CD4-positive, alpha-beta T cell (primary cell): ENCODE measurements at regions not wholly inside any gene's neighbourhood (a gene's known extent, or its start where the extent isn't known, plus 50 kb on each side); places are given as distances from the start of the nearest gene placed in this dataset.

Experiments
- ATAC-seq: fragments of 200-7000 bp; cut with Tn5 transposase; one replicate; pipeline ENCODE4 v1.10.0; 2022; ENCODE audit warnings: mild to moderate bottlenecking; ENCODE audit not compliant: poor library complexity
- CTCF ChIA-PET: fragments of 350-600 bp; sonication (Branson Sonifier 250); formaldehyde crosslinking; loops from one replicate; lab custom pipeline; 2021; ENCODE audit warnings: antibody characterized with exemption, inconsistent platforms; lab: Charles Lee
- POLR2A ChIA-PET: fragments of 350-600 bp; sonication (Branson Sonifier 250); formaldehyde crosslinking; loops from one replicate; lab custom pipeline; 2021; ENCODE audit warnings: antibody characterized with exemption, inconsistent platforms; lab: Charles Lee
- DNase-seq, 14 experiments: peaks; one replicate each; pipeline ENCODE4 v3.0.0-alpha.2; 2013 to 2020; ENCODE audit warnings: mixed read lengths in 2 of 14
- H3K27ac ChIP-seq, 2 donors: one replicate each; pipeline versions ENCODE4 v1.5.1 to v1.7.0; 2013; ENCODE audit warnings: low read length in 2 of 2, low read depth in 1 of 2, mild to moderate bottlenecking in 1 of 2
- H3K27me3 ChIP-seq, 2 experiments: 1 replicate in 1 of 2; 2 replicates in 1 of 2; pipeline versions ENCODE4 v1.6.1 to v1.7.0; 2013; ENCODE audit warnings: low read length in 2 of 2, control low read depth in 1 of 2, mild to moderate bottlenecking in 1 of 2, moderate library complexity in 1 of 2; ENCODE audit not compliant: insufficient read depth in 2 of 2, control insufficient read depth in 1 of 2
- H3K36me3 ChIP-seq: one replicate; pipeline ENCODE4 v1.6.1; 2013; ENCODE audit warnings: low read length, control low read depth; ENCODE audit not compliant: insufficient read depth
- H3K4me1 ChIP-seq: one replicate; pipeline ENCODE4 v1.6.1; 2013; ENCODE audit warnings: low read length, control low read depth; ENCODE audit not compliant: insufficient read depth
- H3K4me3 ChIP-seq: one replicate; pipeline ENCODE4 v1.5.1; 2013; ENCODE audit warnings: mild to moderate bottlenecking, low read length, moderate library complexity
- H3K9me3 ChIP-seq, 2 experiments: 1 replicate in 1 of 2; 2 replicates in 1 of 2; pipeline versions ENCODE4 v1.6.1 to v1.7.0; 2013; ENCODE audit warnings: low read length in 2 of 2, mild to moderate bottlenecking in 2 of 2, control low read depth in 1 of 2, moderate library complexity in 1 of 2; ENCODE audit not compliant: control insufficient read depth in 1 of 2, insufficient read depth in 1 of 2
- H3K27ac Mint-ChIP-seq: one replicate; pipeline ENCODE4 v1.8.0; 2020; ENCODE audit warnings: mixed read lengths
- H3K27me3 Mint-ChIP-seq: one replicate; pipeline ENCODE4 v1.8.0; 2021; ENCODE audit warnings: mixed read lengths
- H3K36me3 Mint-ChIP-seq: one replicate; pipeline ENCODE4 v1.8.0; 2021; ENCODE audit warnings: low read depth, mixed read lengths
- H3K4me1 Mint-ChIP-seq: one replicate; pipeline ENCODE4 v1.8.0; 2021; ENCODE audit warnings: low read depth, mixed read lengths
- H3K4me3 Mint-ChIP-seq: one replicate; pipeline ENCODE4 v1.8.0; 2020; ENCODE audit warnings: mild to moderate bottlenecking, mixed read lengths
- H3K9me3 Mint-ChIP-seq: one replicate; pipeline ENCODE4 v1.8.0; 2020; ENCODE audit warnings: mixed read lengths
- CTCF ChIP-seq: fragments of 200-600 bp; IDR thresholded peaks from one replicate; pipeline ENCODE4 v1.8.0; 2022; ENCODE audit warnings: antibody characterized with exemption, mild to moderate bottlenecking
- intact Hi-C, 2 experiments: fragments of 100-400 bp; cut with DNase I in 1 of 2; cut with micrococcal nuclease in 1 of 2; formaldehyde crosslinking; loops; one replicate each; pipeline versions ENCODE4 v1.15.1 to v1.9.0; 2023 to 2025; cut with DNase I, micrococcal nuclease

GRCh38 chr9:103089357-103089756 is 94.2 kb downstream of the CYLC2 start:
- Mint-ChIP-seq H3K27ac (no peak overlapping the region), H3K36me3 (no peaks in the 10 kb centered on the region), H3K4me1 (no peaks in the 10 kb centered on the region), H3K27me3 (no peaks in the 10 kb centered on the region), H3K9me3 (no peaks in the 10 kb centered on the region), H3K4me3 (no peak overlapping the region)
- no peak for DNase-seq
- no peaks in the 10 kb centered on the region for H3K4me1 ChIP-seq
- no peak for TF ChIP-seq CTCF
- ChIA-PET POLR2A (no interaction called here), CTCF (no interaction called here)
- intact Hi-C loops = no loop called here
- no peaks in the 10 kb centered on the region for H3K27me3 ChIP-seq
- H3K27ac ChIP-seq = no peak overlapping the region
- ATAC-seq = no peak
- peaks cover 0 to 8% of the 10 kb centered on the region in 2 experiments for H3K9me3 ChIP-seq
- no peaks in the 10 kb centered on the region for H3K36me3 ChIP-seq
- H3K4me3 ChIP-seq = no peak overlapping the region

GRCh38 chr9:103104101-103104500 is 109.0 kb downstream of the CYLC2 start:
- Histone ChIP-seq H3K36me3 (no peaks in the 10 kb centered on the region), H3K9me3 (peaks cover 0 to 20% of the 10 kb centered on the region in 2 experiments), H3K27me3 (no peaks in the 10 kb centered on the region), H3K27ac (no peak overlapping the region), H3K4me1 (no peaks in the 10 kb centered on the region), H3K4me3 (no peak overlapping the region)
- Mint-ChIP-seq H3K27ac (no peak overlapping the region), H3K27me3 (no peaks in the 10 kb centered on the region), H3K9me3 (no peaks in the 10 kb centered on the region), H3K36me3 (no peaks in the 10 kb centered on the region), H3K4me1 (no peaks in the 10 kb centered on the region), H3K4me3 (no peak overlapping the region)
- ChIA-PET CTCF (no interaction called here), POLR2A (no interaction called here)
- no peak for ATAC-seq
- intact Hi-C loops = no loop called here
- DNase-seq = no peak
- TF ChIP-seq CTCF = no peak

- no peak for TF ChIP-seq CTCF
- no peak overlapping the region for H3K4me3 ChIP-seq
- H3K9me3 Mint-ChIP-seq = peaks cover 4% of the 10 kb centered on the region
- H3K36me3 Mint-ChIP-seq = no peaks in the 10 kb centered on the region
- H3K27me3 Mint-ChIP-seq = no peaks in the 10 kb centered on the region
- intact Hi-C loops = no loop called here
- DNase-seq (no peak), ATAC-seq (no peak)
- no peaks in the 10 kb centered on the region for H3K36me3 ChIP-seq
- no peaks in the 10 kb centered on the region for H3K4me1 ChIP-seq
- ChIA-PET CTCF (no interaction called here), POLR2A (no interaction called here)
- no peaks in the 10 kb centered on the region for H3K27me3 ChIP-seq
- no peak overlapping the region for H3K27ac ChIP-seq
- H3K9me3 ChIP-seq = peaks cover 0 to 3% of the 10 kb centered on the region in 2 experiments
- no peaks in the 10 kb centered on the region for H3K4me1 Mint-ChIP-seq
- H3K4me3 Mint-ChIP-seq = no peak overlapping the region
- H3K27ac Mint-ChIP-seq = no peak overlapping the region
These were observed 121.1 kb downstream of the CYLC2 start for GRCh38 chr9:103116246-103116645.
